ENCODE measurements at regions not wholly inside any gene's neighbourhood (a gene's known extent, or its start where the extent isn't known, plus 50 kb on each side); places are given as distances from the start of the nearest gene placed in this dataset.

DNA sequence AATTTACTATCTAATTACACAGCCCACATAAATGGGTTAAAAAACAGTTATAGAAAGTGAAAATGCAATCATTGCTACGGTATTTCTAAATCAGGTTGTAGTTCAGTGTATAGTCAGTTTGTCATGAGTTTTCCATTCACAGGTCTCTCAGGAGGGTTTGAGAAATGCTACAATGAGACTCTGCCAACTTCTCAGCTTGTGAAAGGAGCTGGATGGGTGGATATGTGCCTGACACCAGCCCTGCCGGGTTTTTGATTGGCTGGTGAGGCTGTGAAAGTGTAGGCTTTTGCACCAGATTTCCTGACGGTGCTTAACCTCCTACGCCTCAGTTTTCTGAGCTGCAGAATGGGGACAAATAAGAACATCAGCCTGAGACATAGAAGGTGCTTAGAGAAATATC, 102.6 kb upstream of the SMIM21 start:
- DNase-seq (ENCODE audit: low spot score) (no peak), ATAC-seq (no peak)
- Mint-ChIP-seq H3K36me3 (no peaks in the 10 kb centered on the region), H3K4me1 (ENCODE audit: low read depth in 2 of 2) (no peaks in the 10 kb centered on the region), H3K27me3 (peaks cover 13 to 31% of the 10 kb centered on the region in 2 donors), H3K9me3 (no peaks in the 10 kb centered on the region), H3K4me3 (no peak overlapping the region), H3K27ac (no peak overlapping the region)

DNA sequence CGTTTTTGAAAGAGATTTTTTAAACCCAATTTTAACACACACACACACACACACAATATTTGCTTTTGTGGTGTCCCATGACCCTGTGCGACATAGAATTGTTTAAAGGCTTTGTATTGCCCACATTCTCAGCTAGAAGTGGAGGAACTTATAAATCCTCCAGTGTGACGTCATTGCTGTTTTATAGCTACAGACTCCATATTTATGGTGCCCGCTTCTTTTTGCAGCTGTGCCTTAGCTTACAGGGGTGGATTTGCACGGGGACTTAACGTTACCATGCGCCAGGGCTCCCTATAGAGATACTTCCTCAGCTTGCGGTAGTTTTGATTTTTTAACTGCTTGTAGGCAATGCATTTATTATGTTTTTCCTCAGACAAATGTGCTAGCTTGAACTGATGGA, 101.9 kb upstream of the SMIM21 start:
- Mint-ChIP-seq H3K27ac (no peak overlapping the region), H3K4me1 (ENCODE audit: low read depth in 2 of 2) (no peaks in the 10 kb centered on the region), H3K4me3 (no peak overlapping the region), H3K9me3 (no peaks in the 10 kb centered on the region), H3K27me3 (peaks cover 13 to 36% of the 10 kb centered on the region in 2 donors), H3K36me3 (no peaks in the 10 kb centered on the region)
- DNase-seq (ENCODE audit: low spot score), result no peak
- ATAC-seq, result no peak

DNA sequence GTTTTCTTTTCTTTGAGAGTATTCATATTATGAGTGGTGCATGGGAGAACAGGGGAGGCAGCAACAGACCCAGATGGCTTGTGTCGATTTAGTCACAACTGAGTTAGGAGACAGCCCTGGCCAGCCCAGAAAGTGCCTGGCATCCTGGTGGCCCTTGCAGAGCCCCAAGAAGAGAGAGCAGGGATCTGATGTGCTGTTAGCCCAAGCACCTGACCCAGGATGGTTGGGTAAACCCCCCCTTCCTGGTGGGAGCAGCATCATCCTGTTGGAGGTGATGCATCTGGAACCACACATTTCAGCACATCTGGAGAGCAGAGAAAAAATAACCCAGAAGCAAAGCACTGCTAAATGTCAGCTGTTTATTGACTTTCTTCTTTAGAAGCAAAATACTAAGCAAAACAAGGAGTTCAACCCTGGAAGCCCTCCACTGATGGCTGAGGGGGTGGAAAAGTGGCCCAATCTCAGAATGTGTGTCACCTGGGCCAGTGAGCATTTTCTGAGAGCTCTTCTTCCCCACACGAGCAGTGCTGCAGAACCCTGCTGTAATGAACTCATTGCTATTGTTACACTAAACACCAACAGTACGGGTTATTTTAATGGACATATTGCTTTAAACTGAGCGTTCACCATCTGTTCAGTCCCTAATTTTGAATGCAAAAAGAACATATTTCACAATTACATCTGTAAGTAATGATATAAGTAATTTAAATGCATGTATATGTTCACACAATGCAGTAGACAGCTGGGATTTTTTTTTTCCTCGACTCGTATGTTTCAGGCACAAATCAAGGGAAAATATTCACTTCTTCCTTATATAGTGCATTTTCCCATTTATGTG, 100.6 kb upstream of the SMIM21 start:
- Mint-ChIP-seq H3K36me3 (no peaks in the 10 kb centered on the region), H3K4me1 (ENCODE audit: low read depth in 2 of 2) (no peaks in the 10 kb centered on the region), H3K27me3 (peaks cover 13 to 44% of the 10 kb centered on the region in 2 donors), H3K4me3 (no peak overlapping the region), H3K9me3 (no peaks in the 10 kb centered on the region), H3K27ac (no peak overlapping the region)
- DNase-seq (ENCODE audit: low spot score) (no peak), ATAC-seq (no peak)

DNA sequence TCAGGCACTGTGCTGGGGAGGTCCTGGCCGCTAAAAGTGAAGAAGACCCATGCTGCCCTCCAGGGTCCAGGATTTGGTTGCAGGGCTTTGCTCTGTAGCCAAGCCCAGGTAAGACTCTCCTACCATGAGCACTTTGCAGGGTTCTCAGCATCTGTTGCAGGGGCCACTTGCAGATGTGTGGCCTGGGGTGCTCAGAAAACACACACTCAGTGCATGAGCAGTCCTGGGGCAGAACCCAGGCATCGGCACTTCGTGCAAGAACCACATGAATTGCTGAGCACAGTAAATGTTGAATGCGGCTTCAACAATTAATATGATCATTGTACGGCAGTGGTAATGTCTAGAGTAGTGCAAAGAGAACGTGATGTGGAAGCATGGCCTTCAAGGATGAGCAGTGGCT, 98.5 kb upstream of the SMIM21 start:
- DNase-seq (ENCODE audit: low spot score) (no peak), ATAC-seq (no peak)
- Mint-ChIP-seq H3K4me3 (no peak overlapping the region), H3K4me1 (ENCODE audit: low read depth in 2 of 2) (no peaks in the 10 kb centered on the region), H3K27ac (no peak overlapping the region), H3K36me3 (no peaks in the 10 kb centered on the region), H3K9me3 (no peaks in the 10 kb centered on the region), H3K27me3 (peaks cover 9 to 35% of the 10 kb centered on the region in 2 donors)

DNA sequence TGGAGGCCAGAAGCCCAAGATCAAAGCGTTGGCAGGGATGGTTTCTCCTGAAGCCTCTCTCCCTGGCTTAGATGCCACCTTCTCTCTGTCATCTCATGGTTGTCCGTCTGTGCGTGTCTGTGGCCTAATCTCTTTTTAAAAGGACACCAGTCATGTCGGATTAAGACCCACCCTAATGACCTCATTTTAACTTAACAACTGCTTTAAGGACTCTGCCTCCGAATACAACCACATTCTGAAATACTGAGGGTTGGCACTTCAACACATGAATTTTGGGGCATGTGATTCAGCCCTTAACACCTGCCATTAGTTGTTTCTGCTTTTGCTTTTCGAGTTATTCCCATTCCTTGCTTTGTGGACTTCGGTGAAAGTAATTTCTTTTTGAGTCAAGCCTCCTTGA, 97.8 kb upstream of the SMIM21 start:
- DNase-seq (ENCODE audit: low spot score) (no peak), ATAC-seq (no peak)
- H3K9me3 Mint-ChIP-seq, result no peaks in the 10 kb centered on the region
- no peak overlapping the region for H3K4me3 Mint-ChIP-seq
- peaks cover 9 to 34% of the 10 kb centered on the region in 2 donors for H3K27me3 Mint-ChIP-seq
- no peaks in the 10 kb centered on the region for H3K36me3 Mint-ChIP-seq
- H3K4me1 Mint-ChIP-seq (ENCODE audit: low read depth in 2 of 2), result no peaks in the 10 kb centered on the region
- no peak overlapping the region for H3K27ac Mint-ChIP-seq

DNA sequence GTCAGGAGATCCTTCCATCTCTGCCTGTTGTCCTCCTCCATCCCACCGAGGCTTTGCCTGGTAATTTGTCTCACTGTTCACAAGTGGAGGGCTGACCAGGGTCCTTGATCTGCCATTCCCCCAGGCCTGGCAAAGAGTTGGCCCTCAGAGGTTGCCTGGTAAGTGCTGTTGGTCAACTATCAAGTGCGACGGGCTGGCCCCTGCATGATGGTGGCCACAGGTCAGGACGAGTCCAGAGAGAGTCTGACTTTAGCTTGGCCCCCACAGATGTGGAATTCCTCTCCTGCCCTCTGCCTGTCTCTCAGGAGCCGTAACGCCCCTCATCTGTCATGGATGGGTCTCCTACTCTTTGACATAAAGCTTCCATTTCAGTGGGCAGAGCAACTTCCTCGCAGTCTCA, 97.3 kb upstream of the SMIM21 start:
- Mint-ChIP-seq H3K4me3 (no peak overlapping the region), H3K9me3 (no peaks in the 10 kb centered on the region), H3K4me1 (ENCODE audit: low read depth in 2 of 2) (no peaks in the 10 kb centered on the region), H3K36me3 (no peaks in the 10 kb centered on the region), H3K27ac (no peak overlapping the region), H3K27me3 (peaks cover 9 to 37% of the 10 kb centered on the region in 2 donors)
- DNase-seq (ENCODE audit: low spot score), result no peak
- no peak for ATAC-seq

DNA sequence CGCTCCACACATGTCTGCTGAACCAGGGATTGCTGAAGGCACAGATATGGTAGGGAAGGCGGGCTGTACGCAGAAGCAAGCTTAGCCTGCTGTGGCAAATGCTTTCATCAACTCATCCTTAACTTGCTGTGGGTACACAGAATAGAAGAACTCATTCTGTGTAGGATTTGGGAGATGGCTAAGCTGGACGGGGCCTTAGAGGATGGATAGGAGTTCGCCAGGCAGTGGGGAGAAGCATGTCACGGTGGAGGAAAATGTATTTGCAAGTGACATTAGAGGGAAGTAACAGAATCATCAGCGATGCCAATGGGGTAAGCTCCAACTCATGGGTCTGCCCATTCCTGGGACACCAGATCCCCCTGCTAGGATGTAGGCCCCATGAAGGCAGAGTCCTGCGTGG, 96.7 kb upstream of the SMIM21 start:
- ATAC-seq (no peak), DNase-seq (ENCODE audit: low spot score) (no peak)
- H3K27ac Mint-ChIP-seq, result no peak overlapping the region
- no peaks in the 10 kb centered on the region for H3K9me3 Mint-ChIP-seq
- H3K4me1 Mint-ChIP-seq (ENCODE audit: low read depth in 2 of 2), result no peaks in the 10 kb centered on the region
- no peak overlapping the region for H3K4me3 Mint-ChIP-seq
- peaks cover 9 to 43% of the 10 kb centered on the region in 2 donors for H3K27me3 Mint-ChIP-seq
- H3K36me3 Mint-ChIP-seq, result no peaks in the 10 kb centered on the region

DNA sequence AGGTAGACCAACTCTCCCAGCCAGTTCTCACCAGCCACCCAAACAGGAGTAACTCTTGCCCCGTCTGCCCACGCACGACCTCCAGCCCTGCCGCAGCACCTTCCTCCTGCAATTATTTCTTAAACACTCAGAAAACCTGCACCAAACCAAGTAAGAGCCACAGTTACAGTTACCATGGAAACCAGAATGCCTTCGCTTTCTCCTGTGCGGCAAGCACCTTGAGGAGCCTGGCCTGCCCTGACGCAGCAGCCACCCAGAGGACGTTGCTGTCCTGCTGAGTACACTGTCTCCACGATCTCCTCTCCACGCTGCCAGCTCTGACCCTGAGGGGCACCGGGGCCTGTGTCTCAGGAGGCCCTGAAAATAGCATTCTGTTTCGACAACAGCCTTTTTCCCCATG, 94.3 kb upstream of the SMIM21 start:
- ATAC-seq (no peak), DNase-seq (ENCODE audit: low spot score) (no peak)
- no peaks in the 10 kb centered on the region for H3K36me3 Mint-ChIP-seq
- no peak overlapping the region for H3K27ac Mint-ChIP-seq
- H3K9me3 Mint-ChIP-seq, result no peaks in the 10 kb centered on the region
- peaks cover 0 to 39% of the 10 kb centered on the region in 2 donors for H3K27me3 Mint-ChIP-seq
- no peak overlapping the region for H3K4me3 Mint-ChIP-seq
- H3K4me1 Mint-ChIP-seq (ENCODE audit: low read depth in 2 of 2), result no peaks in the 10 kb centered on the region

DNA sequence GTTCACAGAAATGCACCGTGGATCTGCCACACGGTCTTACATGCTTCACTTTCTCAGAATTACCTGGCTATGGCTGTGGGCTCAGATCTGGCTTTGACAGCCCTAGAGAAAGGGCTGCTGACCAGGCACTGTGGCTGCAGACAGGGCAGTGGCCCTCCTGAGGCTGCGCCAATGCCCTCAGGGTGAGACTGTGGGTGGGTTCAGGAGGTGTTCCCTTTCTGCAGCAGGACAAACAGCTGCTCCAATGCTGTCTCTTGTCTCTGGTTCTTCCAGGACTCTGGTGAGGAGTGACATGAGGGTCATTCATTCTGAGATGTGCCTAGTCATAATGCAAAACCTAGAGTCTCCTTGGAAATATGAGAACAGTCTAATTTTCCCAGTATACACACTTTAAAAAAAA, 90.5 kb upstream of the SMIM21 start:
- Mint-ChIP-seq H3K36me3 (no peaks in the 10 kb centered on the region), H3K27me3 (peaks cover 0 to 17% of the 10 kb centered on the region in 2 donors), H3K9me3 (no peaks in the 10 kb centered on the region), H3K4me3 (no peak overlapping the region), H3K4me1 (ENCODE audit: low read depth in 2 of 2) (no peaks in the 10 kb centered on the region), H3K27ac (no peak overlapping the region)
- no peak for DNase-seq (ENCODE audit: low spot score)
- no peak for ATAC-seq

DNA sequence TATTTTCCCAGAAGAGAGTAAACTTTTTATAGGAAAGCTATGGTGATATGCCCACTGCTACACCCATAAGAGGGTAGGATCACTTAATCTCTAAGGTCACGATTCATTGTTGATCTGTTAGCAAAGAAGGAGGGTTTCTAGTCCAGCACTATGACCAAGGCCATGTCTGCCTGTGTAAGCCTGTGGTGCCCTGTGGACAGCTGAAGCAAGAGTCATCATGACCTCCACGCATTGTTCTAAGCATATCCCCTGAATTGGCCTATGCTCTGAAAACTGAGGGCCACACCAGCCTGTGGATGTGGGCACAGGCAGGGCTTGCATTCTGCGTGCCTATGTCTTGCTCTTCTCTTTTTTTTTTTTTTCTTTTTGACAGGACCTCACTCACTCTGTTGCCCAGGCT, 89.8 kb upstream of the SMIM21 start:
- H3K27ac Mint-ChIP-seq, result no peak overlapping the region
- H3K27me3 Mint-ChIP-seq, result peaks cover 0 to 17% of the 10 kb centered on the region in 2 donors
- no peak for ATAC-seq
- no peaks in the 10 kb centered on the region for H3K36me3 Mint-ChIP-seq
- DNase-seq (ENCODE audit: low spot score), result no peak
- no peaks in the 10 kb centered on the region for H3K4me1 Mint-ChIP-seq (ENCODE audit: low read depth in 2 of 2)
- H3K9me3 Mint-ChIP-seq, result no peaks in the 10 kb centered on the region
- H3K4me3 Mint-ChIP-seq, result no peak overlapping the region

DNA sequence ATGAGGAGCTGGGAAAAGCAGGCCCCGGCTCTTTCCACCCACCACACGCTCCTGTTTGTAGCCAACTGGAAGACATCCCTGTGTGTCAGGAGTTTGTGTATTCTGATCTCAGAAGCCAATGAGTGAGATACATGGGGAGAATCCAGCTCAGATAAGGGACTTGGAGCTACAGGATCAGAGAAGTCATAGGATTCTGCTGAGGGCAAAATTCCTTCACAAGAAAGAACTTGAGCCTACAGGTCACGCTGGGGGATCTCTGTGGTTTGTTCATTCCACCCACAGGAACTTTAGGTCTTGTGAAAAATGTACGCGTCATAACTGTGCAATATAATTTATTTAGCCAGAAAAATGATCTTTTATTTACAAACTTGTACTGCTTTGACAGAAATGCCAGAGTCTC, 80.1 kb upstream of the SMIM21 start:
- Mint-ChIP-seq H3K27ac (no peak overlapping the region), H3K4me1 (ENCODE audit: low read depth in 2 of 2) (no peaks in the 10 kb centered on the region), H3K4me3 (no peak overlapping the region), H3K27me3 (peaks cover 17 to 34% of the 10 kb centered on the region in 2 donors), H3K9me3 (no peaks in the 10 kb centered on the region), H3K36me3 (no peaks in the 10 kb centered on the region)
- DNase-seq (ENCODE audit: low spot score) (no peak), ATAC-seq (no peak)

DNA sequence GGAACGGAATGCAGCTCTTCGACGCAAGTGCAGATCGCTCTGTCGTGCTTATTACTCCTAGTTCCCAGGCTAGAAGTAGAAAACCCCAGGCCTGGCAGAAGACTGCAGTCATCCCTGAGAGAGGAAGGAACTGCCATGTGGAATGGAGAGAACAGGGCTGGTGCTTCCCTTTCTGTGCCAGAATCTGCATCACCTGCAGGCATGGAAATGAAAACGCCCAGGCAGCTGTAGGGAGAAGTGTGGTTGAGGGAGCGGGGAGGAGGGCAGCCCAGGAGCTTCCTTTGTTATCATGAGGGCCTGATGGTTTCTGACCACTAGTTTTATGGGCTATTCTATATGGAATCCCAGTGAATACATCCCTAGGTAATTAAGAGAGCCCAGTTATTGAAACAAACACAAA, 79.4 kb upstream of the SMIM21 start:
- no peak for ATAC-seq
- no peaks in the 10 kb centered on the region for H3K9me3 Mint-ChIP-seq
- H3K36me3 Mint-ChIP-seq, result no peaks in the 10 kb centered on the region
- H3K4me3 Mint-ChIP-seq, result no peak overlapping the region
- DNase-seq (ENCODE audit: low spot score), result no peak
- H3K27me3 Mint-ChIP-seq, result peaks cover 24 to 42% of the 10 kb centered on the region in 2 donors
- no peaks in the 10 kb centered on the region for H3K4me1 Mint-ChIP-seq (ENCODE audit: low read depth in 2 of 2)
- H3K27ac Mint-ChIP-seq, result no peak overlapping the region

DNA sequence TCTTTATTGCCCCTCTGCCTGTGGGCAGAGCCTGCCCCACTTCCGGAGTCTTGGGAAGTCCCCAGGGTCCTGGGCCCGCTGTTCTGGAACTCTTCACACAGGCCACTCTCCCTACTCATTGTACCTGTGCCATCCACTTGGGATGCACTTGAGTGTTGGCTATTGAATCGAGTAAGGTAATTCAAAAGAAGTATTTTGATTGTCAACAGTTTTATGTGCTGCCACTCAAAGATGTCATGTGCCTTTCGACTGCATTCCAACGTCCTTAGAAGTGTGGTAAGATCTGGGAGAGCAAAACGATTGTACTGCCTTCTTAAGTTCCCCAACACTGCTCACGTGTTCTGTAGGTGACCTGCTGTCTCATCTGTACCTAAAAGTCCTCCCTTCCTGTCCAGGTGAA, 77.0 kb upstream of the SMIM21 start:
- DNase-seq (ENCODE audit: low spot score), result no peak
- ATAC-seq, result no peak
- Mint-ChIP-seq H3K4me1 (ENCODE audit: low read depth in 2 of 2) (no peaks in the 10 kb centered on the region), H3K27ac (no peak overlapping the region), H3K4me3 (no peak overlapping the region), H3K36me3 (no peaks in the 10 kb centered on the region), H3K27me3 (peaks cover 29 to 47% of the 10 kb centered on the region in 2 donors), H3K9me3 (no peaks in the 10 kb centered on the region)

DNA sequence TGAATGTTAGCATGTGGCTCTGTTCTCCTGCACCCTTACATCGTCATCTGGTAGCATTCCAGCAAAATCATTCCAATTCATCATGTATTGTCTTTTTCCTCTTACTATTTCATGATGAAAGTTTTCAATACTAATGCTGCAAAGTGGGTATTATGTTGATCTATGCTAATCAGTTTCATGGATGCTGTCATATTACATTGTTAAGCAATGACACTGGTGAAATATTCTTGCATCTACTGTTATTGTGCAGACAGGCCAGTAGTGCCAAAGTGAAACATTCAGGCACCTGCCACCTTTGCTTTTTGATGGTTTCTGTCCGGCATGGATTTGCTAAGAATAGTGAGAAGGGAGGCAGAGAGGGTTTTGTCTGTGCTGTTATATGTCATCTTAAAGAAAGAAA, 76.1 kb upstream of the SMIM21 start:
- Mint-ChIP-seq H3K36me3 (no peaks in the 10 kb centered on the region), H3K27ac (no peak overlapping the region)

DNA sequence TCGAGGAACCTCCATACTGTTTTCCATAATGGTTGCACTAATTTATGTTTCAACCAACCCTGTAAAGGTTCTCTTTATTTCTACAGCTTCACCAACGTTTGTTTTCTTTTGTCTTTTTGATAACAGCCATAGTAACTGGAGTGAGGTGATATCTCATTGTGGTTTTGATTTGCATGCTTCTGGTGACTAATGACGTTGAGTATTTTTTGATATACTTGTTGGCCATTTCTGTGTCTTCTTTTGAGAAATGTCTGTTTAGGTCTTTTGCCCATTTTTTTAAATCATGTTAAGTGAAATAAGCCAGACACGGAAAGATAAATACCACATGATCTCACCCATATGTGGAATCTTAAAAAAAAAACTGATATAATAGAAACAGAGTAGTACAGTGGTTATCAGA, 74.8 kb upstream of the SMIM21 start:
- H3K4me1 Mint-ChIP-seq (ENCODE audit: low read depth in 2 of 2), result no peaks in the 10 kb centered on the region

More for the DNA sequence above, 76.1 kb upstream of the SMIM21 start:
- Mint-ChIP-seq H3K9me3 (no peaks in the 10 kb centered on the region), H3K27me3 (peaks cover 32 to 55% of the 10 kb centered on the region in 2 donors), H3K4me3 (no peak overlapping the region), H3K4me1 (ENCODE audit: low read depth in 2 of 2) (no peaks in the 10 kb centered on the region)
- DNase-seq (ENCODE audit: low spot score) (no peak), ATAC-seq (no peak)

More for the DNA sequence above, 74.8 kb upstream of the SMIM21 start:
- Mint-ChIP-seq H3K27ac (no peak overlapping the region), H3K36me3 (no peaks in the 10 kb centered on the region), H3K4me3 (no peak overlapping the region), H3K9me3 (no peaks in the 10 kb centered on the region), H3K27me3 (peaks cover 40 to 56% of the 10 kb centered on the region in 2 donors)
- ATAC-seq (no peak), DNase-seq (ENCODE audit: low spot score) (no peak)
